HG03575 (cell line): ENCODE measurements at regions not wholly inside any gene's neighbourhood (a gene's known extent, or its start where the extent isn't known, plus 50 kb on each side); places are given as distances from the start of the nearest gene placed in this dataset.

Experiments
- ATAC-seq: cut with Tn5 transposase; IDR thresholded peaks from one replicate; pipeline ENCODE4 v1.9.1; 2021; ENCODE audit not compliant: unreplicated experiment, insufficient number of reproducible peaks, low FRiP score; ENCODE audit errors: extremely low read depth

GRCh38 chr10:63767138-63767801 is 246.1 kb downstream of the REEP3 start:
- no peak for ATAC-seq

GRCh38 chr10:63769367-63769766 is 248.2 kb downstream of the REEP3 start:
- ATAC-seq = no peak

- no peak for ATAC-seq
Observed at GRCh38 chr10:63770523-63770922, 249.3 kb downstream of the REEP3 start.

DNA sequence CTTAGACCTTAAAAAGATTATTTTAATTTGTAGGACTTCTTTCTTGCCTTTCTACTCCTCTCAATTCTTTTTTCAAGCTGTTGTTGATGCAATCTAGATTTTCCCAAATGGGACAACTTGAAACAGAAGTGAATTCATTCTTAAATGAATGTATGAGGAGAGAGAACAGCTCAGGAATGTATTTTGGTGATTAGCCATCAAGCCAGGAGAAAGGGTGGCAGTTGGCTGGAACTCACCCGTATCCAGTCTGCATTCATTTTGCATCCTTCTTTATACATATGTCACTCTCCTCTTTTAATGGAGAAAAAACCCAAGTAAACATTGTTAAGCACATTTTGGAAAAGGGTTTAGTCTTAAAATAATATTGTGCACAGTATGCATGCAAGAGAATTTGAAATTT is 251.3 kb downstream of the REEP3 start:
- ATAC-seq = no peak

- no peak for ATAC-seq
Observed at GRCh38 chr10:63773106-63773505, 251.9 kb downstream of the REEP3 start.

GRCh38 chr10:63773962-63774361 is 252.8 kb downstream of the REEP3 start:
- no peak for ATAC-seq

GRCh38 chr10:63780101-63780500 is 258.9 kb downstream of the REEP3 start:
- no peak for ATAC-seq

DNA sequence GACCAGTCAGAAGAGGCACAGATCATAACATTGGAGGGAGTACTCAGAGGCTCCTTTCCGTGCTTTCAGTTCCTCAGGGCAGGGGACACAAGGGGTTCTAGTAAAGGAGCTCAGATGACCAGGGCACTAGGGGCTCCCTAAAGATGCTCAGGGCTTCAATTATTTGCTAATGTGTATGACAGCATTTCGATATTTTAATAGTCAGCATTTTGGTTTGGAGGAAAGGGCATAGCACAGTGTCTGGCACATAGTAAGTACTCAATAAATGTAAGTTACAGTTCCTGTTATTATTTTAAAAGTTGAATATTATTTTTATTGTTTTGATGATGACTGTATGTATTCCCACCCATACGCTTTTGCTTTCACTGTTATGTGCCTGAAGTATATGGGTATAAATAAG is 260.0 kb downstream of the REEP3 start:
- no peak for ATAC-seq

GRCh38 chr10:63783882-63784281 is 262.7 kb downstream of the REEP3 start:
- ATAC-seq = no peak

- no peak for ATAC-seq
Observed at GRCh38 chr10:63788152-63788821, 267.1 kb downstream of the REEP3 start.

GRCh38 chr10:63795094-63795860 is 274.1 kb downstream of the REEP3 start:
- ATAC-seq = no peak

DNA sequence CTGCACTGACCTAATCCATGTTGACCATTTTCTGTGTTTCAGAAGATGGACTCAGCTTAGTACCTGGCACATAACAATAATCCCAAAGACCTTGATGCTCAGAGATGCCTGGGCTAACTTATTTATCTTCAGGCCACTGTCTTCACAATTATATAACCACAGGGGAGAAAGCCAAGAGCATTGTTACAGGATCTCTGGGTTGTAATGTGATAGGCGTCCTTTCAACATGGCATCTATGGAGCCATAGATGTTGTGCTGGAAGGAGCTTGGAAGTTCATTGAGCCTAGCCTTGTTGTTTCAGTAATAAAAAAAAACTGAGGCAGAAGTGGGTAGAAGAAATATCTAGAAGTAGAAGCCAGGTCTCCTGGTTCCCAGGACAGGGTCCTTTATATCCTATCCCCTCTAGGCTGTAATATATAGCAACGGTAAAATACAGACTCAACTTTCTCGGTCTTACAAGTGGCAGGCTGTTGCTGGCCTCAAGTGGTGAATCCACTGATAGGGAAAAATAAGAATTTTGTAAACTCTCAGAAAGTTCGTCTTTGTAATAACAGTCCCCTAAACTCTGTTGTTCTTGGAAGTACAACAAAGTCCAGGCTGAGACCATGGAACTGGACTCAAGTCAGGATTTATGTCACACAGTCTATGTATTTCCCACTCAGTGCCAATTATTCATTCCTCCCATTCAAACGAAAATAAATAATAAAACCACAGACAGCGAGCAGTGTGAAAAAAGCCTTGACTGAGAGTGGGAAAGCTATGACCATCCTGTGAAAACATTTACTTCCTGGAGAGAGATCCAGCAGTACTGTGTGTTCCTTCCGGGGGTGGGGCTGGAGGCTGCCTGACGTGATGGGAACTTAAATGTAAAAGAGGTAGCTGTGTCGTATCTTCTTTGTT is 277.6 kb downstream of the REEP3 start:
- ATAC-seq = no peak

DNA sequence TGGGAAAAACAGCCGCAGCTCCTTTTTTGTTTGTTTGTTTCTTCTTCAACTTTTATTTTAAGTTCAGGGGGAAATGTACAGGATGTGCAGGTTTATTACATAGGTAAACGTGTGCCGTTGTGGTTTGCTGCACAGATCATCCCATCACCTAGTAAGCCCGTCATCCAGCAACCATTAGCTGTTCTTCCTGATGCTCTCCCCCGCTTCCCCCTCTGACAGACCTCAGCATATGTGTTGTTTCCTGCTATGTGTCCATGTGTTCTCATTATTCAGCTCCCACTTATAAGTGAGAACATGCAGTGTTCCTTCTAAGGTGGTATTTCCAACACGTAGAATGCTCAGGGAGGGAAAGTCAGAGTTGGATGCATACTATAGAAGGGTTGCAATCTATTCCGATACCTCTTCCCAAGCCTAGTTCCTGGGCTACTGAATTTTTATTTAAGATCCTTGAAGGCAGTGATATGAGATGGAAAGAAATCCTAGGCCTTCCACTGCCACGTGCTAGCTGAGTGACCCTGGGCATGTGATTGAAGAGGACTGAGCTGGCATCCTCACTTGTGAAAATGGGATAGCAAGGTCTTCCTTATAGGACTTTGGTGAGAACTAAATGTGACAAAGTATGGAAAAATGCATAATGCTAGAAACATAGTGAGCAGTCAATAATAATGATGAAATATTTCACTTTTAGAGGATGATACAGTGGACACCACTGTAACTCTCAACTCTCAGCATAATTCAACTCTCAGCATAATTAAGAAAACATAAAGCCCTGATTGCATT is 278.5 kb downstream of the REEP3 start:
- no peak for ATAC-seq

DNA sequence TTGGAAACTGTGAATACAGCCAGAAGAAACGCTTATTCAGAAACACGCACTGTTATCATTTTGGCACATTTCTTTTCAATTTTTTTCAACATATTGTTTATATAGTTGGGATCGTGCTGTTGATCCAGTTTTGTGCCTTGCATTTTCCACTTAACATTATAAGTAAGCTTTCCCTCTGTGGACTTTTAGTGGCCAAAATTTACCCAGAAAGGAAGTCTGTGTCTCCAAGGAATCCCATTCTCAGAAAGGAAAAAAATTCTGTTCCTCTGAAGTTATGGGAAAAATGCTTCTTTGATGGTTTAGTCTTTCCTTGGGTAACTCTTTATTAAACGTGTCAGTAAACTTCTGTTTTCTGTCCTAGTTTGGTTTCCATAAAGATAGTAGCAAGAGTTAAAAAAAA is 280.0 kb downstream of the REEP3 start:
- no peak for ATAC-seq

DNA sequence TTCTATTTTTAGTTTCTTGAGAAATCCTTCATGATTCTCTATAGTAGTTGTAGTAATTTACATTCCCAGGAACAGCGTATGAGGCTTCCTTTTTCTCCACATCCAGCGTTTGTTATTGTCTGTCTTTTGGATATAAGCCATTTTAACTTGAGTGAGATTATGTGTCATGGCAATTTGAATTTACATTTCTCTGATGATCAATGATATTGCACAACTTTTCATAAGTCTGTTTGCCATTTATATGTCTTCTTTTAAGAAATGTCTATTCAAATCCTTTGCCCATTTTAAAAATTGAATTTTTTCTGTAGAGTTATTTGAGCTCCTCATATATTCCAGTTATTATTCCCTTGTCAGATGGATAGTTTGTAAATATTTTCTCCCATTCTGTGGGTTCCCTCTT is 285.1 kb downstream of the REEP3 start:
- ATAC-seq = no peak

- no peak for ATAC-seq
Observed at GRCh38 chr10:63812501-63812900, 291.3 kb downstream of the REEP3 start.

- ATAC-seq = no peak
Observed at GRCh38 chr10:63819753-63820329, 298.6 kb downstream of the REEP3 start.

GRCh38 chr10:63822496-63822895 is 301.3 kb downstream of the REEP3 start:
- ATAC-seq = no peak
